PC-3 (cell line): ENCODE measurements at regions not wholly inside any gene's neighbourhood (a gene's known extent, or its start where the extent isn't known, plus 50 kb on each side); places are given as distances from the start of the nearest gene placed in this dataset.
"Not testable (repeated sequence)": the region's sequence is repeated elsewhere in the genome, so short reads cannot be mapped to it uniquely, and the experiment has no call there.

Experiments
- ATAC-seq: fragments of 200-7000 bp; cut with Tn5 transposase; 2 replicates; pipeline ENCODE4 v1.9.1; 2020; ENCODE audit warnings: mild to moderate bottlenecking, moderate library complexity
- BruUV-seq: library from RNA; stranded (reverse); fragments of 400-500 nt; replicated peaks from 2 replicates; lab custom pipeline; 2021; lab: Mats Ljungman, UMichigan
- CTCF ChIA-PET: fragments of 300-600 bp; sonication (Branson Sonifier 250); formaldehyde crosslinking; loops from one replicate; lab custom pipeline; 2022; ENCODE audit warnings: antibody characterized with exemption; lab: Charles Lee
- POLR2A ChIA-PET: fragments of 300-600 bp; sonication (Branson Sonifier 250); formaldehyde crosslinking; loops from one replicate; lab custom pipeline; 2022; ENCODE audit warnings: antibody characterized with exemption; ENCODE audit not compliant: unreplicated experiment; lab: Charles Lee
- DNase-seq: peaks from one replicate; pipeline ENCODE4 v3.0.0-alpha.2; 2015
- H2AFZ ChIP-seq: fragments of 300-600 bp; sonication (generic); 2 replicates; pipeline ENCODE4 v1.6.0; 2016; ENCODE audit warnings: antibody characterized with exemption, low read length
- H3F3A ChIP-seq: fragments of 300-600 bp; sonication (generic); one replicate; pipeline ENCODE4 v1.6.0; 2017; ENCODE audit warnings: antibody characterized with exemption, low read length, control low read depth, mild to moderate bottlenecking; ENCODE audit not compliant: unreplicated experiment
- H3K27ac ChIP-seq: fragments of 300-600 bp; sonication (generic); 2 replicates; pipeline ENCODE4 v1.5.1; 2016; ENCODE audit warnings: mild to moderate bottlenecking, low read length
- H3K27me3 ChIP-seq: fragments of 300-600 bp; sonication (generic); 2 replicates; pipeline ENCODE4 v1.6.1; 2016; ENCODE audit warnings: low read length, mixed read lengths
- H3K36me3 ChIP-seq: fragments of 300-600 bp; sonication (generic); 2 replicates; pipeline ENCODE4 v1.6.1; 2016; ENCODE audit warnings: low read depth, mixed run types, low read length, mixed read lengths
- H3K4me1 ChIP-seq: fragments of 300-600 bp; sonication (generic); 2 replicates; pipeline ENCODE4 v1.5.1; 2016; ENCODE audit warnings: low read length; ENCODE audit not compliant: insufficient read depth
- H3K4me2 ChIP-seq: fragments of 300-600 bp; sonication (generic); 2 replicates; pipeline ENCODE4 v1.6.0; 2016; ENCODE audit warnings: low read length
- H3K4me3 ChIP-seq: fragments of 300-600 bp; sonication (generic); 2 replicates; pipeline ENCODE4 v1.5.1; 2016; ENCODE audit warnings: mild to moderate bottlenecking, low read length, mixed read lengths
- H3K79me2 ChIP-seq: fragments of 300-600 bp; sonication (generic); 2 replicates; pipeline ENCODE4 v1.6.1; 2017; ENCODE audit warnings: low read length, mixed read lengths
- H3K9ac ChIP-seq: fragments of 300-600 bp; sonication (generic); 2 replicates; pipeline ENCODE4 v1.6.0; 2016; ENCODE audit warnings: mild to moderate bottlenecking, low read length
- H3K9me2 ChIP-seq: fragments of 300-600 bp; sonication (generic); replicated peaks from 2 replicates; pipeline ENCODE4 v1.6.1; 2016; ENCODE audit warnings: mixed run types, low read length, mixed read lengths
- H3K9me3 ChIP-seq: fragments of 300-600 bp; sonication (generic); 2 replicates; pipeline ENCODE4 v1.6.1; 2016; ENCODE audit warnings: low read length, mixed read lengths
- H4K20me1 ChIP-seq: fragments of 300-600 bp; sonication (generic); 2 replicates; pipeline ENCODE4 v1.6.1; 2016; ENCODE audit warnings: low read length, mixed read lengths
- EZH2 ChIP-seq: fragments of 300-600 bp; sonication (generic); IDR thresholded peaks from one replicate; pipeline ENCODE4 v1.6.1; 2017; ENCODE audit warnings: antibody characterized with exemption, mild to moderate bottlenecking, low read length; ENCODE audit not compliant: unreplicated experiment
- EZH2phosphoT487 ChIP-seq: fragments of 300-600 bp; sonication (generic); IDR thresholded peaks from 2 replicates; pipeline ENCODE4 v1.6.1; 2018; ENCODE audit warnings: mild to moderate bottlenecking, antibody characterized with exemption, low read length, borderline replicate concordance
- intact Hi-C: fragments of 100-400 bp; cut with micrococcal nuclease; formaldehyde crosslinking; loops from 2 replicates; pipeline ENCODE4 v1.9.0; 2023
- TF ChIP-seq, protein P1 (sequence below): fragments of 300-600 bp; sonication (generic); conservative IDR thresholded peaks from 2 replicates; pipeline ENCODE4 v1.5.1; 2017; ENCODE audit warnings: antibody characterized with exemption, low read depth, mild to moderate bottlenecking, low read length

DNA sequence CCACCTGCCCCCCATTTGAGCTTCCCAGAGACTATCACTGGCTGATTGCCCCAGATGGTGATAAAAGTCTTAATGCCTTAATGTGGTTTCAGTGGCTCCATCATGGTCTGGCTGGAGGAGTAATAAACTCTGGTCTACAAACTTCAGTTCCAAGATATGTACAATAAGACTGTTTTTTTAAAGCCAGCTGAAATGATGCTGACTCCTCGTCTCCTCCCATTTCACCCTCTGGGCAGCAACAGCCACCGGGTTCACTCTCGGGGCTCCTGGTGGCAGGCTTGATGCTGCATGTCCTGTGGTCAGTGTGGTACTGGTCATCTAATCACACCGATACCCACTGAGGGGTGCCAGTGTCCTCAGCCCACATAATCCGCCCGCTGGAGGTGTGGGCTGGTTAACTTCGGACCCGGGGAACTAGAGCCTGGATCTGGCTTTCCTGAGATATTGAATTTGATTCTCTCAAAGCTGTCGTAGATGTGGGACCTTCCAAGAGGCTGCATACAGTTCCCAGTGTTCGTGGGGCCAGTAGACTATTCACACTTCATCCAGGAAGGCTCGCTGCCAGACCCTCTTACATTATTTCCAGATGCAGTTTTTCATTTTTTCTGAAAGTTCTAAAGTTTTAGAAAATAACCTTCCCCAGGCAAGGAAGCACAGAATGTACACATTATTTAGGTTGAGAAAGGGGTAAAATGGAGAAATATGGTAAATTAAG is 95.3 kb downstream of the GALR1 start:
- DNase-seq = no peak
- H3K9me3 ChIP-seq = no peaks in the 10 kb centered on the region
- POLR2A ChIA-PET = no interaction called here

GRCh38 chr18:77346208-77346810 is 96.7 kb downstream of the GALR1 start:
- DNase-seq (peak; percentile 26), ATAC-seq (no peak)
- peaks cover 3% of the 10 kb centered on the region; the same call in 1 of the 2 replicates for H3K27me3 ChIP-seq
- no peak overlapping the region for H3K4me3 ChIP-seq
- no peaks in the 10 kb centered on the region for H4K20me1 ChIP-seq
- H3K9me2 ChIP-seq = no peaks in the 10 kb centered on the region
- H3K9me3 ChIP-seq = no peaks in the 10 kb centered on the region
- intact Hi-C loops = no loop called here
- H3K4me2 ChIP-seq = no peak overlapping the region
- H3K36me3 ChIP-seq = no peaks in the 10 kb centered on the region
- H2AFZ ChIP-seq = no peak overlapping the region
- H3K4me1 ChIP-seq = no peaks in the 10 kb centered on the region
- no peaks in the 10 kb centered on the region for H3F3A ChIP-seq
- H3K9ac ChIP-seq = no peak overlapping the region
- H3K79me2 ChIP-seq = no peaks in the 10 kb centered on the region
- TF ChIP-seq, protein P1, sequence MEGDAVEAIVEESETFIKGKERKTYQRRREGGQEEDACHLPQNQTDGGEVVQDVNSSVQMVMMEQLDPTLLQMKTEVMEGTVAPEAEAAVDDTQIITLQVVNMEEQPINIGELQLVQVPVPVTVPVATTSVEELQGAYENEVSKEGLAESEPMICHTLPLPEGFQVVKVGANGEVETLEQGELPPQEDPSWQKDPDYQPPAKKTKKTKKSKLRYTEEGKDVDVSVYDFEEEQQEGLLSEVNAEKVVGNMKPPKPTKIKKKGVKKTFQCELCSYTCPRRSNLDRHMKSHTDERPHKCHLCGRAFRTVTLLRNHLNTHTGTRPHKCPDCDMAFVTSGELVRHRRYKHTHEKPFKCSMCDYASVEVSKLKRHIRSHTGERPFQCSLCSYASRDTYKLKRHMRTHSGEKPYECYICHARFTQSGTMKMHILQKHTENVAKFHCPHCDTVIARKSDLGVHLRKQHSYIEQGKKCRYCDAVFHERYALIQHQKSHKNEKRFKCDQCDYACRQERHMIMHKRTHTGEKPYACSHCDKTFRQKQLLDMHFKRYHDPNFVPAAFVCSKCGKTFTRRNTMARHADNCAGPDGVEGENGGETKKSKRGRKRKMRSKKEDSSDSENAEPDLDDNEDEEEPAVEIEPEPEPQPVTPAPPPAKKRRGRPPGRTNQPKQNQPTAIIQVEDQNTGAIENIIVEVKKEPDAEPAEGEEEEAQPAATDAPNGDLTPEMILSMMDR = no peak
- TF ChIP-seq EZH2phosphoT487 (no peak), EZH2 (no peak)
- ChIA-PET CTCF (no interaction called here), POLR2A (no interaction called here)
- H3K27ac ChIP-seq = no peak overlapping the region
- BruUV-seq = no TSS peak

More for the DNA sequence above, 95.3 kb downstream of the GALR1 start:
- intact Hi-C loops = no loop called here
- no peak for TF ChIP-seq EZH2phosphoT487
- TF ChIP-seq EZH2 = no peak
- TF ChIP-seq, protein P1 = no peak
- ATAC-seq = no peak
- no peaks in the 10 kb centered on the region for H4K20me1 ChIP-seq
- CTCF ChIA-PET = no interaction called here
- no peaks in the 10 kb centered on the region for H3K36me3 ChIP-seq
- H3K4me2 ChIP-seq = no peak overlapping the region
- peaks cover 9% of the 10 kb centered on the region; the same call in 1 of the 2 replicates for H3K27me3 ChIP-seq
- H3K9me2 ChIP-seq = no peaks in the 10 kb centered on the region
- H3F3A ChIP-seq = no peaks in the 10 kb centered on the region
- H2AFZ ChIP-seq = no peak overlapping the region
- H3K9ac ChIP-seq = no peak overlapping the region
- BruUV-seq = no TSS peak
- no peak overlapping the region for H3K27ac ChIP-seq
- H3K4me1 ChIP-seq = no peaks in the 10 kb centered on the region
- no peak overlapping the region for H3K4me3 ChIP-seq
- H3K79me2 ChIP-seq = no peaks in the 10 kb centered on the region

DNA sequence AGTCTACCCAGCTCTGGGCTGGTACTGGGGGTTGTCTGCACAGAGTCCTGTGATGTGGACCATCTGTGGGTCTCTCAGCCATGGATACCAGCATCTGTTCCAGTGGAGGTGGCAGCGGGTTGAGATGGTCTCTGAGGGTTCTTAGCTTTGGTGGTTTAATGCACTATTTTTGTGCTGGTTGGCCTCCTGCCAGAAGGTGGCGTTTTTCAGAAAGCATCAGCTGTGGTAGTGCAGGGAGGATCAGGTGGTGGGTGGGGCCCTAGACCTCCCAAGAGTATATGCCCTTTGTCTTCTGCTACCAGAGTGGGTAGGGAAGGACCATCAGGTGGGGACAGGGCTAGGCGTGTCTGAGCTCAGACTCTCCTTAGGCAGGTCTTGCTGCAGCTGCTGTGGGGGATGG is 103.7 kb downstream of the GALR1 start:
- H3K79me2 ChIP-seq, H3K4me3 ChIP-seq, POLR2A ChIA-PET, H3K4me2 ChIP-seq, H3K4me1 ChIP-seq, ATAC-seq, intact Hi-C loops, H3K27ac ChIP-seq, BruUV-seq, H3K9me3 ChIP-seq, H3K36me3 ChIP-seq, H2AFZ ChIP-seq, DNase-seq, H3K9ac ChIP-seq, H3K9me2 ChIP-seq, H3F3A ChIP-seq, H4K20me1 ChIP-seq, CTCF ChIA-PET, H3K27me3 ChIP-seq: not testable (repeated sequence)
